ENCODE measurements at regions not wholly inside any gene's neighbourhood (a gene's known extent, or its start where the extent isn't known, plus 50 kb on each side); places are given as distances from the start of the nearest gene placed in this dataset.
"Not testable (repeated sequence)": the region's sequence is repeated elsewhere in the genome, so short reads cannot be mapped to it uniquely, and the experiment has no call there.

DNA sequence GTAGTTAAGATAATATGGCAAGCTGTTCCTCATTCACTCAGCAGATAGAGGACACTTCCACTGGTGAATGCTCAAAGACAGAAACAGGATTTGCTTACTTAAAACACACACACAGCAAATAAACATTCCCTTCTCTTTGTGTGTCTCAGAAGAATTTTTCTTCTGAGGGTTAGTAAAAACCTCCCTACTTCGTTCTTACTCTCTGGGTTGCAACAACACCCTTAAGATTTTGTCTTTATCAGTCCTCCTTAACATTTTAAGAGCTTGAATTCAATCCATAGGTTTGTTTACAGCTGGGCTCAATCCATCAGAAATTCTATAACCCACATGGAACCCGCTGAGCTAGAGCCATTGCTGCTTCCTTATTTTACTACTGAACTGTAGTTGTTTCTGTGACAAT is 237.4 kb upstream of the PIK3R1 start:
- DNase-seq = no peak

DNA sequence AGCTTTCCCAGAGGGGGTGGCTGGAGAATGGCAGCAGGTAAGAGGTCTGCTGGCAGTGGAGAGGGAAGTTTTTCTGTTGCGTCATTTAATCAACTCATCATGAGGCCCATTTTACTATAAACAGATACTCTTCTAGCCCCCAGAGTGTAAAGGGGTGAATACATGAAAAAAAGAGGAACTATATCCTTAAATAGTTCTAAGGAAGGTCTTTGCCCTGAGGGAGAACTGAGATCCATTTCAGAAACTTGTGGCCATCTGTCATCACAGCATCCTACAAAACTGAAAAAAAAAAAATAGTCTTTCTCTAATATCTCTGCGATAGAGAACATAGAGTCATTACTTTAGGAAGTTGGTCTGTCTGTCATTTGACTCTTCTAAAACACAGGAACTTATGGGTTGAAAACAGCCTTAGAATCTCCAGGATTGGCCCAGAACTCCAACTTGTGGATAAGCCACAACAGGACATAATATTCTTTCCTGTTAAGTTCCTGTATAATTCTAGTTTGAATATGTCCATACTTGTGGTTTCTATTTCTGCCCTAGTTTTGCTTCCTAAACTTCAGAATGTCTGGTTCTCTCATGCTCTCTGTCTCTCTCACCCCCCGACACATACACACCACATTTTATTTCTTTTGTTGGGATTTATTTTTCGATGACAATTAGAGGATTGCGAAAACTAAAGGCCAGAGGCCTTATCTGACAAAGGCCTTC is 238.5 kb upstream of the PIK3R1 start:
- DNase-seq = no peak

DNA sequence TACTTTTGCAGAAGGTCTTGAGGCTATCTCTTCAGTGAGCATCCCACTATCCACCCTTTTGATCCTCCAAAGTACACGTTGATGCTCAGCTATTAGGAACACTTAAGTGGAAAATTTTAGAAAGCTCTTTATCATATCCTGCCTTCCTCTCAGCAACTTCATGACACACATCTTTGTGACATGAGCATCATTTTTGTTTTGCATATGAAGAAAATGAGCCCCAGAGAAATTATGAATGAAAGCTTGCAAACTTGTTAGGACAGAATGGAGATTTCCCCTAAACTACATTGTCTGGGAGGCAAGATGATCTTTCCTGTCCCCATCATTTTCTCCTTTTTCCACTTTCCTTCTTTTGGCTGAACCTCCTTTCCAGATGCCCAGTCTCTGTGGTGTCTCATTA is 239.4 kb upstream of the PIK3R1 start:
- no peak for DNase-seq

DNA sequence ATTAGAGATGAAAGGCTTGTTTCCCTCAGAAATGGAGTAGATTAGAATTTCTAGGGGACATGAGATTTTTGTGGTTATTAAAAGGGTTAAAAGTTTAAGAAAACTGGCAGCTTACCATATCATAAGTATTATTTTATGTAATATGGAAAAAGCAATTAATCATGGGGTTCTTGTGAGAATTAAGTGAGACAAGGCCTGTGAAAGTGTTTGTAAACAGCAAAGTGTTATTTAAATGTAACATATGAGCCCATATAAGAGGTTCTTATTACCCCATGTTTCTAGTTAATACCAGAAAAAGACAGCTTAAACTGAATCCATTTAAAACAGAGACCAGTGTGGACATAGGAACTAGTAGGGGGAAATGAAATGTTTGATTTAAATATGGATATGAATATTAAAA is 241.1 kb upstream of the PIK3R1 start:
- DNase-seq = no peak

DNA sequence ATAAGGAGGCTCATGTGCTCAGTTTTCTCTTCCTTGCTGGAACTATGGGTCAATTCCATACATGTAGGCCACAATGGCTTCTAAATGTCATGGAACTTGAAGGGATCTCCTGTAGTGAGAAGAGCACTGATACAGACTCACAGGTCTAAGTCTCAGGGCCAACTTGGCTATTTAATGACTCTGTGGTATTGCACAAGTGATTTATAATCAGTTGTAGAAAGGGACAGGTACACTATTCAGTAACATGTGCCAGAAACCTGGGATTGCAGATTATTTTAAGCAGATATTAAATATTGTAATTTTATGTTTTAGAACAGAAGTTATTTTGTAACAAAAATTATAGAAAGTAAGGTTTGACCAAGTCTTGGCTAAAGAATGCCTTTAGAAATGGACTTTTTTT is 241.5 kb upstream of the PIK3R1 start:
- DNase-seq = no peak

DNA sequence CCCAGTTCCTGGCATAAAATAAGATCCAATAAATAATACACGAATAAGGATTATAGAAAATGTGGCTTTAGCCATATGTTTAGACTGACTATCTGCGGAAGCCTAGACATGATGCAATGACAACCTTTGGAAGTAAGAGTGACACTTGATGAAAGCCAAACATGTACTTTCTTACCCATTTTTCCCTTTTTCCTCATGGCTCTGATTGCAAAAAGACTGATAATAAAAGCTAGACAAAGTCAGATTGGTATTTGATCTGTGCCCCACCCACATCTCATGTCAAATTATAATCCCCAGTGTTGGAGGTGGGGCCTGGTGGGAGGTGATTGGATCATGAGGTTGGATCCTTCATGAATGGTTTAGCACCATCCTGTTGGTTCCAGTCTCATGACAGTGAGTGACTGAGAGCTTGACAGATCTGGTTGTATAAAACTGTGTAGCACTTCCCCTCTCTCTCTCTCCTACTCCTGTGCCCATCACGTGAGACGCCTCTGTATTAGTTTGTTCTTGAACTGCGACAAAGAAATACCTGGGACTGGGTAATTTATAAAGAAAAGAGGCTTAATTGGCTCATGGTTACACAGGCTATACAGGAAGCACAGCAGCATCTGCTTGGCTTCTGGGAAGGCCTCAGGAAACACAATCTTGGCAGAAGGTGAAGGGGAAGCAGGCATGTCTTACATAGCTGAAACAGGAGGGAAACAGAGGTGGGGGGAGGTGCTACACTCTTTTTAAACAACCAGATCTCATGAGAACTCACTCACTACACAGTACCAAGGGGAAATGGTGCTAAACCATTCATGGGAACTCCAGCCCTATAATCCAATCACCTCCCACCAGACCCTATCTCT is 243.4 kb upstream of the PIK3R1 start:
- no peak for DNase-seq

DNA sequence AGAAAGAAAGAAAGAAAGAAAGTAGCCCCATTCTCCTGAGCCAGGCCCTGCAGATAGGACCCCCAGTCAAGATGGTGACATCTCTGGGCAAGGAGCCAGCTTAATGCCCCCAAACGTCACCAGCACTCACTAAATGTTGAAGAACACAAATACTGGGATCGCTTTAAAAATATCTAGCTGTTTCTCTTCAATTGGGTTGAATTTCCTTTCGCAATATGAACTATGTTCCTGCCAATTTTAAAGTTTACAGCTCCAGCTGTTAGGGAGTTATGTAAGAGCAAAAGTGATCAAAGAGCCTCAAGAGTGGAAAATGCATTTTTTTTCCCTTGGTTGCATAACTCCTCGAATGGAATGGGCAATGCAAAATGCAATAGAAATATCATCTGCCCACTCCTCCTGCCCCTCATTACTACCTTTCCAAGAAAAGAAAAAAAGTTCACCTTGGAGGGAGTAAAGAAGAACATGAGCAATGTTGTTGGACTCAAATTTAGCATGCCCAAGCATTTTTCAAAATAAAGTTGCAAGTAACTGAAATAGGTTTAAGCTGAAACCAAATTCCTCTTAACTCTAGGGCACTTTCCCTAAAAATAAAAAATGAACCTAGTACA is 244.2 kb upstream of the PIK3R1 start:
- no peak for DNase-seq

DNA sequence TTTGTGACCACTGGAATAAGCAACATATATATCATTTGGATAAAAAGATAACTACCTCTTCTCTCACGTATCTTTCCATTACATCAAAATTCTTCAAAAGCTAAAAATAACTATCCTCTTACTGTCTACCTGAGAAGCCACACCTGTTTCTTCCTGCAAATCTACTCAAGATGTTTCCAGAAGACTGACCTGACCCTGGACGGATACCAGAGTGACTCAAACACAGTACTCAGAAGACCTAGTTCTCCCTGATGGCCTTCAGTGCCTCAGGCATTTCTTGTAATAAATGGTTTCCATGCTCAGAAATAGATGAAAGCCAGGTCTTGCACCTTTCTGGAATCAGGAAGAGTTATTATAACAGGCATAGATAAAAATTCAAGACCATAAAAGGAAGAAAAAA is 245.9 kb upstream of the PIK3R1 start:
- DNase-seq = no peak

DNA sequence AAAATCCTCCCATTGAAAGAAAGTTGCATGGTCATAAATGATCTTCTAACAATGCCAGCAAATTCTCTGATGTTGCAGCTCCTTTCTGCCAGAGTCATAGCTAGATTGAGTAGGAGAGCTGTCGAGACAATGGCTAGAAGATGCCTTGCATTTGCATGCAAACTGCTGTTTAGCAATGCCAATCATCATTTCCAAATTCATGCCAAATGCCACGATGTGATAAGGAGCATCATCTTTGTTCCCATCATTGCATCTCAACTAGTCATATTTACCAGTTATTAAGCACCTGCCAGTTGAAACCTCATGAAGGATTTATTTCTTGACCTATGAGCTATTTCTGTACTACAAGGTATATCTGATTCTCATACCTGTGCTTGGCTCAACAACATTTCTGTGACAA is 246.4 kb upstream of the PIK3R1 start:
- DNase-seq = no peak

DNA sequence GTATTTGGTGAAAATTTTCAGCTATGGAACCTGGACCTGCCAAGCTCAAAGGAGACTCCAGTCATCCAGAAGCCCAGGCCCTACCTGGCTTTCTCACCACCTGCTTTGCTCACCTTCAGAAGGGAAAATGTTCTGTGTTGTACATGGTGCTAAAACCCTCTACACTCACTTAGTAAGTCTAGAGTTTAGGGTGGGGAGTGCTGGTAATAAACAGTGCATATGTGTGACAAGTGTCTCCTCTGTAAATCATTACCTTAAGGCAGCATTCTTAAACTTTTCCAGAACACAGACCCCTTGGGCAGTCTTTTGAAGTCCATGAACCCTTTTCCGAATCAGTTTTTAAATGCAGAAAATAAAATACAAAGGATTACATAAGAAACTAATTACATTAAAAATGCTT is 248.8 kb upstream of the PIK3R1 start:
- DNase-seq = no peak

DNA sequence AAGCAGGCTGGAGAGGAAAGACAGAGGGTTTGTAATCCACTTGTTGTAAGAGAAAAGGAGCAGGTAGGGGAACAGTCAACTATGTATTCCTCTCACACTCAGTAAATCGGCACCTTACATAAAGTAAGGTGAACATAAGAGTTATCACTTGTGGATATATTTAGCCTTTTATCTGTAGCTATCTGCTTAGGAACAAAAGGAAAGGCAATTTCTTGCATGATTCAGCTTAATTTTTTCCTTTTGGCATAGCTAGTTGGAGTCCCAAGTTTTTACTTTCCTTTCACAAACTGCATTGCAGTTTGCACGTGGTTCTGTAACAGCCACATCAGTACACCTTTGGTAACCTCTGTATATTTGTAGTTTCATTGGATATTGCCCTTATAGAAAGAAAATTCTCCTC is 250.9 kb upstream of the PIK3R1 start:
- no peak for DNase-seq

DNA sequence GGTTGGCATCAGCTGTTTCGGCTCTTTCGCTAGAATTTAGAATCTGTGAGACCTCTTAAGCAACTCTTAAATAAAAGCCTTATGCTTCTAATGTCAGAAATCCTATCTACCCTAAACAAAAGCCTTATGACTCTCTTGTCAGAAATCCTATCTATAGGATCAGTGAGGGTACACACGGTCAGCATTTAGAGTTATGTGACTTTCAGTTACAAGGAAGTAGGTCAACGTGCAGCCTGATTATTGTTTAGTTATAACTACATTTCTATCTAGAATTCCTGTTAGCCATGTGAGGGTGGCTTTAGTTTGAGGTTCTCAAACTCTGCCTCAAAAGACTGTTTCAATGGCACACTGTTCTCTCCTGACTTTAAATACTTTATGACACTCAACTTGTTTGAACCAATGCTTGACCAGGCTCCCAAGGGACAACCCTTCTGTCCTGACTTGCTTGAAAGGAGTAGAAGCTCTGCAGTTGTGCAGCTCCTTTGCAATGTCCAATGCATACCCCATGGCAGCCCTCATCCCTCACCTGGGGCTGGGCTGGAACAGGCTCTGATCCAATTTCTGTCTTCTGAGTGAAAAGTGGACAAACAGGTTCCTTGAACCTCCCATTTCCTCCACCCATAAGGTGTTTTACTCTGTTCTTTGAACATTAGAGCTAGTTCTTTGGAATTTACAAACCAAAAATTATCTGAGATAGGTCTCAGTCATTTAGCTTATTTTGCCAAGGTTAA is 251.6 kb upstream of the PIK3R1 start:
- no peak for DNase-seq

DNA sequence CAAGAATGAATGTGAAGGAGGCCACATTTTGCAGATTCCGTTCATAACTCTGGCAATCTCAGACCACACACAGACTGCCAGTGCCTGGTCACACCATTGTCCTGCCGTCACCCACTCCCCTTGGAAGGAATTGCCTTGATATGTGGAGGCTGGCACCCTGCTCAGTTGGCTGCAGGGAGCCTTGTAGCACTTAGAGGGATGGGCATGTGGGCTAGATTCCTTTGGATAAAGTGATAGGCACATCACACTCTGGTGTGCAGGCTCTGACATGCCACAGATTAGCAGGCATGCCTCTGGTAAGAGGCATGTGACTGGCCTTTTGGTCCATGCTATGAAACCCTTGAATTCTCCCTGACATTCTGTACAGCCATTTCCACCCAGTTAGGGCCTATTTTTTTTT is 254.6 kb upstream of the PIK3R1 start:
- no peak for DNase-seq

DNA sequence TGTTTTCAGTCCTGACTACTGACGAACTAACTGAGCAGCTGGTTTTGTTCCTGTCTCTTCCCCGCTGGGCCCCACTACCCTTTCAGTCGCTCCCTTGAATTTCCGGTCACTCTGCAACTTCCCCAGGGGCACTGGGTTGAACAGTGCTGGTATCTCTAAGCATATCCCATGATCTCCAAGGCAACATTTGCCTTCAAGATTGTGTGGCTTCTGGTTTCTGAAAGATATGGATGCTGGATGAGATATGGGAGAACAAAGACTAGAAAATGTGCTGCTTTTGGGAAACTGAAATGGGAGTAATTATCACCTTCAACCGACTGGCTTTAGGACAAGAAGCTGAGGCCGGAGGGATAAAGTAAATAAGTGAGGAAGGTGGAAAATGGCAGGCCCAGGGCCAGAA is 258.2 kb upstream of the PIK3R1 start:
- DNase-seq = no peak

DNA sequence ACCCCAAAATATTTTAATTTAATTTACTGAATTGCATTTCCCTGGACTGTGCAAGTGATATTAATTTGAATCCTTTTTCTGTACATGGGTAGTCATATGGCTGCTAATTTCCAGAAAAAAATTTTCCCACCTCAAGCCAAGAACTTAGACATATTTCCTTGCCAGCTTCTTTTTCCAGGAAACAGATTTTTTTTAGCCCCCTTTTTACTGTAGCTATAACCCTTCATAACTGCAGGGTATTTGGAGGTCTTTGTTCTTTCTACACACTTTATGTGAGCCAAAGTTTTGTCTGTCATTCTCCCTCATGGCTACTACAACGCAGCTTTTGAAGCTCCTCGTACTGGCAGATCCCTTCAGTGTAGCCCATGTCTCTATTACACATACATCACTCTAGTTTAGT is 261.2 kb upstream of the PIK3R1 start:
- no peak for DNase-seq

DNA sequence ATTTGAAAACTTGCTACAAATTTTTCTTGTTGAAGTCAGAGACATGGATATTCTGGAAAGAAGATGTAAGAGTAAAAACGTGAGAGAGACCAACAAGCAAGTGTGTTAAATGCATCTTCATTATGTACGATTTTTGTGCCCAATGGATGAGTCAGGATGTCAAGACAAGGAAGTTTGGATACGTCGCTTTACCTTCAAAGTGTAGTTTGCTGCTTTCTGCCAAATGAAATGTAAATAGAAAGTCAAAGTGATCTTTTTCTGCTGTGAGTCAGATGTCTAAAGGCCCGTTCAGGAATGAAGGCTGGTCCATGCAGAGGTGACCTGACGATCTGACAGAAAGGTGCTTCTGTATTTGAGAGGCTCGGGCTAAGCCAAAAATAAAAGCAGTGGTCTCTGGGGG is 273.1 kb upstream of the PIK3R1 start:
- no peak for DNase-seq

DNA sequence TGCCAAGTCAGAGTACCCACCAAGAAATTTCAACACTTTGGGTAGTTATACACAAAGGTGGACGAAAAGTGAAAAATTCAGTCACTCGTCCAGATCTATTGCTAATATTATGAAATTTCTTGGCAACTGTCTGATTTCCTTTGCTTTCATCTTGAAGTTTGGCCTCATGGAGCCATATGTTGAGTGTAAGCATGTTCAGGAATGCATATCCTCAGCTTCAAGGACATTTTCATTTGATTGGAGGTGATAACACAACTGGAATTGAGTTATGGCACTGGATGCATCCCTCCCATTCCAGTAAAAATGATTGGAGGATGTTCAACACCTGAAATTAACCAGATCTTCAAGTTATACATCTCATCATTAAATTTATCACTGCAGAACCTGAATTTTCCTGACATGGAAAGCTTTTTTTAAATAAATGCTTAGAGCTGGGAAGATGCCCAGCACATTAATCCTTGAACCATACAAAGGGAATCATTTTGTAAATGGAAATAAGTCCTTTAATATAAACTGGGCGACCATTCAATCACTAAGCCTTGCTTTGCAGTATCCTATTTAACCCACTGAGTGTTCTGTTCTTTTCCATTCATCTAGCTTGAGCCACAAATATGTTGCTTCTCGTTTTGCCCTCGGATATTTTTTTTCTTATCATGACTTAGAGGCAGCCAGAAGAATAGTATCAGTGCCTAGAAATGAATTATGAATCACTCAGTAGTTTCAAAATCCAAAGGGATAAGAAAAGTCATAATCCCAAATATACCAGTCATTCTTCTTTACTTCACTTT is 273.7 kb upstream of the PIK3R1 start:
- no peak for DNase-seq

DNA sequence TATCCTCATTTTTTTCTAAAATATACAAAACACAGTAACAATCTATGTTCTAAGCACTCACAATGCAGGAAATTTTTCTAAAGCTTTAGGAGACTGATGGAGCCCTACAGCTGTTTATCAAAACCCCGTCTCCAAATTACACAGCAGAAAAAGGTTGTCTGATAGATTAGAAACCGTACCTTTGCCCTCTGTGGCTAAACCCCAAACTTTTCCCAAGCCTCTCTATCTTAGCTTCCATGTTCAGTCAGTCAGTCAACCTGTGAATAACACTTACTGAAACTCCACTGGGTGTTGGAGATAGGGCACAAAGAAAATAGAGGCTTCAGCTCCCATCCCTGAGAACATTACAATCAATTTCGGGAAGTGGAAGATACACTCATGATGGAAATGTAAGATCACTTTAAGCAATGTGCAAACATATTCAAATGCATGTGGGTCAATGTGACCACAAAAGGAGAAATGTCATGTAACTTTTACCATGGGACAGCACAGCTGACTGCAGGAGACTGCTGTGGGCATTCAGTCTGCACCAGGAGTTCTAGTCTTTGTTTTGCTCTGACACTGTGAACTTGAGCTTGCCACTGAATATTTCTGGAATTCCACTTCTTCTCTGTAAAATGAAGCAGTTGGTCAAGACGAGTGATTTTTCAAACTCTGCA is 279.5 kb upstream of the PIK3R1 start:
- DNase-seq = no peak

DNA sequence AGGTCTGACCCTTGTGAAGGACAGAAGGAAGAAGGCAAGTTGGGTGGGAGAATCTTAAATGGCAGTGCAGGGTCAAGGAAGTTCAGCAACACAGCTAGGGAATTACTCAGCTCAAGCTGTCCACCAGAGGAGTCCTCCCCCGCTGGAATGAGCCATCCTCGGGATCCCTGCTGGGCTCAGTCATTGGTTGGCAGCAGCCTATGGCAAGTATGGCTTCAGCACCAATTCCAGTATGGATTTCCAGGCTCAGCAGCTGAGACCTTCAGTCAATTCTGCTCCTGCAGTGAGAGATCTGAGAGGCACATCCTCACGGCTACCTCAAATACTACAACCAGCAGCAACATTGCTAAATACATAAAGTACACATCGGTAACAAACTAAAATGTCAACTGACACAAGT is 280.6 kb upstream of the PIK3R1 start:
- no peak for DNase-seq

DNA sequence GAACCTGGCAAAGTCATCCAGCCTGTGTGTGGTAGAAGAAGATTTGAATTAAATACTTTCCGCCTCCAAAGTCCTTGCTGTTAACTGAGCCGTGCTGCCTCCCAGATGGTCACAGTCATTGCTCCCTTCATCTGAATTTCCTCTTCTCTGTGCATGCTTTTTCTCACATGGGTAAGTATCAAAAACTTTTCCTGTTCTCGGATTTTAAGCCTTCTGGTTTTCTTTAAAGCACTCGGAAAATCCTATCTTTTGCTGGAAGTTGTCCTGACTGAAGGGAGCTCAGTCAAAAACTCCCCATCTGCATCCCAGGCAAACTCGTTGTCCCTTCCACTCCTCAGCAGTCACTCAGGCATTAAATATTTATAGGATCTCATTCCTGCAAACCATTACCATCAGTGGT is 290.0 kb upstream of the PIK3R1 start:
- DNase-seq = no peak

DNA sequence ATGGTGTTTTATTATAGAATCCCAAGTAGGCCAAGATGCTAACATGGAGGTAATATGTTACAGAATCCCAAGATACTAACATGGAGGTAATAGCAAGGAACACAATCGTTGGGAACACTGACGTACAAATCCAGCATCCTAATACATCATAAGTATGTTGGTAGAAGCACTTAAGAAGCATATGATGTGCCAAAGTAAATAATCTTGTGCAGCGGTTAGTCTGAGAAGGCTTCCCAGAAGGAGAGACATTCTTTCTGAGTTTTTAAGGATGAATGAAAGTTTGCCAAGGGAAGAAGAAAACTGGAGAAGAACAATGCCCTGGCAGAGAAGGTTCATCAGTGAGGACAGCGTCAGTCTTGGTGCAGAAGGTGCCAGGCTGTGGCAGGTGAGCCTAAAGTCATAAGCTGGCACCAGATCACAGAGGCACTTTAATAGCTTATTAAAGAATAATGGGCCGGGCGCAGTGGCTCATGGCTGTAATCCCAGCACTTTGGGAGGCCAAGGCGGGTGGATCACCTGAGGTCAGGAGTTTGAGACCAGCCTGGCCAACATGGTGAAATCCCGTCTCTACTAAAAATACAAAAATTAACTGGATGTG is 294.5 kb upstream of the PIK3R1 start:
- no peak for DNase-seq

DNA sequence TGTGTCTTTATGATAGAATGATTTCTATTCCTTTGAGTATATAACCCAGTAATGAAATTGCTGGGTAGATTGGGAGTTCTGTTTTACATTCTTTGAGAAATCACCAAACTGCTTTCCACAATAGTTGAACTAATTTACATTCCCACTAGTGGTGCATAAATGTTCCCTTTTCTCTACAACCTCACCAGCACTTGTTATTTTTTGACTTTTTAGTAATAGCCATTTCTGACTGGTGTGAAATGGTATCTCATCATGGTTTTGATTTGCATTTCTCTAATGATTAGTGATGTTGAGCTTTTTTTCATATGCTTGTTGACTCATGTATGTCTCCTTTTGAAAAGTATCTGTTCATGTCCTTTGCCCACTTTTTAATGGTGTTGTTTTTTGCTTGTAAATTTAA is 296.0 kb upstream of the PIK3R1 start:
- DNase-seq = not testable (repeated sequence)
